ENCODE measurements at regions not wholly inside any gene's neighbourhood (a gene's known extent, or its start where the extent isn't known, plus 50 kb on each side); places are given as distances from the start of the nearest gene placed in this dataset.

DNA sequence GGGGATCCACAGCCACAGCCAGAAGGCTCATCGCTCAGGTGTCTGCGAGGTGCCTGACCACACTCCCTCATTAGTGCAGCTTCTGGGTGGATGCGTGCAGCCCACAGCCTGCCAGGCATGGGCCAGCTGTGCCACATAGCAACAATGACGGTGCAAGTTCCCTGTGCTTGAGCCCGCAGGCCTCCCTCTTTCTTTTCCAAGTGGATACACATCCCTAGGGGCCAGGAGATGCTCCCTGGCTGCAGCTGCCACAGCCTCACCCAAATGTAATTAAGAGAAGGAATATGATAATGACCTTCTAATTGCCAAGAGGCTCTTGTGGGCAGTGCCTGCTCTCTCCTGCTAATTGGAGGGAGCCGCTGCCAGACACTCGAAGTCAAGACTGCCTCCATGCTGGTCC lies 116.0 kb upstream of the PPP1R26 start:
- TF ChIP-seq, protein P1, sequence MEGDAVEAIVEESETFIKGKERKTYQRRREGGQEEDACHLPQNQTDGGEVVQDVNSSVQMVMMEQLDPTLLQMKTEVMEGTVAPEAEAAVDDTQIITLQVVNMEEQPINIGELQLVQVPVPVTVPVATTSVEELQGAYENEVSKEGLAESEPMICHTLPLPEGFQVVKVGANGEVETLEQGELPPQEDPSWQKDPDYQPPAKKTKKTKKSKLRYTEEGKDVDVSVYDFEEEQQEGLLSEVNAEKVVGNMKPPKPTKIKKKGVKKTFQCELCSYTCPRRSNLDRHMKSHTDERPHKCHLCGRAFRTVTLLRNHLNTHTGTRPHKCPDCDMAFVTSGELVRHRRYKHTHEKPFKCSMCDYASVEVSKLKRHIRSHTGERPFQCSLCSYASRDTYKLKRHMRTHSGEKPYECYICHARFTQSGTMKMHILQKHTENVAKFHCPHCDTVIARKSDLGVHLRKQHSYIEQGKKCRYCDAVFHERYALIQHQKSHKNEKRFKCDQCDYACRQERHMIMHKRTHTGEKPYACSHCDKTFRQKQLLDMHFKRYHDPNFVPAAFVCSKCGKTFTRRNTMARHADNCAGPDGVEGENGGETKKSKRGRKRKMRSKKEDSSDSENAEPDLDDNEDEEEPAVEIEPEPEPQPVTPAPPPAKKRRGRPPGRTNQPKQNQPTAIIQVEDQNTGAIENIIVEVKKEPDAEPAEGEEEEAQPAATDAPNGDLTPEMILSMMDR (IDR thresholded peaks at IDR 0.05), result no peak
- TF ChIP-seq POLR2A (IDR thresholded peaks at IDR 0.05) (no peak), EP300 (IDR thresholded peaks at IDR 0.05) (no peak)
